ENCODE measurements at regions not wholly inside any gene's neighbourhood (a gene's known extent, or its start where the extent isn't known, plus 50 kb on each side); places are given as distances from the start of the nearest gene placed in this dataset.
"Not testable (repeated sequence)": the region's sequence is repeated elsewhere in the genome, so short reads cannot be mapped to it uniquely, and the experiment has no call there.

- DNase-seq: no peak
Measured at GRCh38 chr4:126455865-126456264, 1141.1 kb downstream of the FAT4 start.

GRCh38 chr4:126458993-126459392 lies 1144.2 kb downstream of the FAT4 start:
- DNase-seq: no peak

- no peak for DNase-seq
Measured at GRCh38 chr4:126465341-126465740, 1150.6 kb downstream of the FAT4 start.

GRCh38 chr4:126466848-126467247 lies 1152.1 kb downstream of the FAT4 start:
- DNase-seq: no peak

GRCh38 chr4:126468144-126468543 lies 1153.4 kb downstream of the FAT4 start:
- no peak for DNase-seq

- no peak for DNase-seq
Measured at GRCh38 chr4:126470862-126471261, 1156.1 kb downstream of the FAT4 start.

- DNase-seq: no peak
Measured at GRCh38 chr4:126475730-126476129, 1157.0 kb upstream of the INTU start.

- no peak for DNase-seq
Measured at GRCh38 chr4:126479709-126480108, 1153.0 kb upstream of the INTU start.

GRCh38 chr4:126482311-126482710 lies 1150.4 kb upstream of the INTU start:
- DNase-seq: no peak

- DNase-seq: no peak
Measured at GRCh38 chr4:126486377-126486776, 1146.4 kb upstream of the INTU start.

GRCh38 chr4:126489826-126490463 lies 1142.8 kb upstream of the INTU start:
- DNase-seq: no peak

- no peak for DNase-seq
Measured at GRCh38 chr4:126495163-126495752, 1137.5 kb upstream of the INTU start.

GRCh38 chr4:126512979-126513378 lies 1119.8 kb upstream of the INTU start:
- DNase-seq: no peak

GRCh38 chr4:126513596-126513995 lies 1119.2 kb upstream of the INTU start:
- DNase-seq: no peak

- no peak for DNase-seq
Measured at GRCh38 chr4:126520731-126521130, 1112.0 kb upstream of the INTU start.

GRCh38 chr4:126525400-126525799 lies 1107.4 kb upstream of the INTU start:
- DNase-seq: not testable (repeated sequence)

GRCh38 chr4:126526335-126526734 lies 1106.4 kb upstream of the INTU start:
- no peak for DNase-seq

- DNase-seq: no peak
Measured at GRCh38 chr4:126529997-126530396, 1102.8 kb upstream of the INTU start.

GRCh38 chr4:126530996-126531585 lies 1101.7 kb upstream of the INTU start:
- no peak for DNase-seq

- DNase-seq: no peak
Measured at GRCh38 chr4:126532527-126532926, 1100.2 kb upstream of the INTU start.

GRCh38 chr4:126533146-126533805 lies 1099.5 kb upstream of the INTU start:
- DNase-seq: no peak

GRCh38 chr4:126539771-126540170 lies 1093.0 kb upstream of the INTU start:
- no peak for DNase-seq

- DNase-seq: no peak
Measured at GRCh38 chr4:126541820-126542219, 1090.9 kb upstream of the INTU start.

GRCh38 chr4:126544276-126544675 lies 1088.5 kb upstream of the INTU start:
- no peak for DNase-seq

All from suppressor macrophage treated with lipopolysaccharide for 1 hour (primary cell).